ENCODE measurements at regions not wholly inside any gene's neighbourhood (a gene's known extent, or its start where the extent isn't known, plus 50 kb on each side); places are given as distances from the start of the nearest gene placed in this dataset.

DNA sequence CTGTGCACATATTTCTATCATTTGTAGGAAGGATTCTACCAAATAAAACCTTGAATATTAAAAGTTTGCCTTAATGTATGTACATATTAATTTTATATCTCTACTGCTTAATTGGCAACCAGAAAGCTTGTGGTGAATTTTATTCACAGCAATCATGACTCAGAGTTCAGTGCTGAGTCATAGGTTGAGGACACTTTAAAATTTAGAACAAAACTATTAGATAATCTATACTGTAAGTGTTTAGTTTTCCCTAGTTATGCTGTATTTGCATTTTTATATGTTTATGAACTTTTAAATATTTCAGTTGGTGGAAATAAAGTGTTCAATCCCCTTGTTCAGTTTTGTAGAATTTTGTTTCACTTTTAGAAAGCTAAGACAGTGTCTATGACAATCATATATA, 841.5 kb downstream of the KCNT2 start (continued):
- TF ChIP-seq PML (IDR thresholded peaks at IDR 0.05; ENCODE audit: low read length) (no peak), NRF1 (conservative IDR thresholded peaks at IDR 0.05; ENCODE audit: low read depth, low read length) (no peak), SMC3 (IDR thresholded peaks at IDR 0.05; ENCODE audit: borderline replicate concordance, low read length) (no peak)

DNA sequence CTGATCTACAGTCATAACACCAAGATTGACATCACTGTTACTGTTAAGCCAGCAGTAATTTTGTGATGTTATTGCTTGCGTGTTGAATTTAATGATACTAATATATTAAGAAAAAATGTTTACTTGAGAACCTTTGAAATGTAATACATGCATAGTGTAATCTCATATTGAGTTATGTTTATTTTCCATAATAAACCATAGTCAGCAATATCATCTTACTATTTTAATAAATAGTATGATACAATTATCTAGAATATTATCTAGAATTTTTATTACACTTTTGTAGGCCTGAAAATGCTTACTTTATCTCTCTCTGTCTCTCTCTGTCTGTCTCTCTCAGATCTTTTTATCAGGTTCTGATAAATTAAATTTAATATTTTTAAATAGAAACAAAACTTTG, 843.1 kb downstream of the KCNT2 start:
- H3K4me1 ChIP-seq (ENCODE audit: control insufficient read depth, insufficient read depth, low read length) = no peaks in the 10 kb centered on the region
- SMC1A ChIA-PET (ENCODE audit: uncharacterized antibody, unreplicated experiment) = no interaction called here

More for the DNA sequence above, 843.1 kb downstream of the KCNT2 start:
- ChIA-PET CTCF (no interaction called here), POLR2A (no interaction called here), RAD21 (ENCODE audit: unreplicated experiment) (no interaction called here)
- H3K9me3 ChIP-seq (replicated peaks; ENCODE audit: control insufficient read depth, insufficient read depth, low read length) = no peaks in the 10 kb centered on the region
- intact Hi-C loops (cut with micrococcal nuclease; ENCODE audit: unreplicated experiment) = no loop called here
- 88% methylated on average over 1 of the region's 1 CpG for WGBS (ENCODE audit: insufficient coverage, insufficient replicate concordance, low lambda C conversion rate, missing lambda C conversion rate)
- no peak for ATAC-seq
- H4K20me1 ChIP-seq (ENCODE audit: control insufficient read depth, insufficient read depth) = no peaks in the 10 kb centered on the region
- H3K79me2 ChIP-seq (ENCODE audit: control insufficient read depth, insufficient read depth, low read length) = no peaks in the 10 kb centered on the region
- no peak overlapping the region for H3K4me2 ChIP-seq (ENCODE audit: control insufficient read depth, insufficient read depth)
- TF ChIP-seq NFXL1 (IDR thresholded peaks at IDR 0.05; ENCODE audit: borderline replicate concordance) (no peak), SREBF1 (IDR thresholded peaks at IDR 0.05; ENCODE audit: low read length) (no peak), GABPA (IDR thresholded peaks at IDR 0.05; ENCODE audit: low read depth) (no peak), SIX5 (IDR thresholded peaks at IDR 0.05; ENCODE audit: low read depth, low read length, severe bottlenecking) (no peak), STAT3 (IDR thresholded peaks at IDR 0.05; ENCODE audit: low read depth, low read length) (no peak), BHLHE40 (IDR thresholded peaks at IDR 0.05; ENCODE audit: borderline replicate concordance in 1 of 2, low read depth in 2 of 2, low read length in 1 of 2) (no peak), FOXK2 (IDR thresholded peaks at IDR 0.05) (no peak), JUND (IDR thresholded peaks at IDR 0.05; ENCODE audit: low read depth, low read length) (no peak), HDAC2 (IDR thresholded peaks at IDR 0.05) (no peak), ZBTB33 (IDR thresholded peaks at IDR 0.05) (no peak), CREM (IDR thresholded peaks at IDR 0.05; ENCODE audit: low read depth) (no peak), NBN (IDR thresholded peaks at IDR 0.05) (no peak), BACH1 (IDR thresholded peaks at IDR 0.05; ENCODE audit: borderline replicate concordance) (no peak), MXI1 (IDR thresholded peaks at IDR 0.05; ENCODE audit: low read depth, low read length) (no peak), CBX3 (IDR thresholded peaks at IDR 0.05; ENCODE audit: borderline replicate concordance, low read depth) (no peak), CTCF (IDR thresholded peaks at IDR 0.05 in 2 of 3, conservative IDR thresholded peaks at IDR 0.05 in 1 of 3; ENCODE audit: control insufficient read depth in 2 of 3, extremely low read depth in 1 of 3, insufficient read depth in 1 of 3, low read depth in 3 of 3, low read length in 3 of 3) (no peak)
- TF ChIP-seq, protein P1, sequence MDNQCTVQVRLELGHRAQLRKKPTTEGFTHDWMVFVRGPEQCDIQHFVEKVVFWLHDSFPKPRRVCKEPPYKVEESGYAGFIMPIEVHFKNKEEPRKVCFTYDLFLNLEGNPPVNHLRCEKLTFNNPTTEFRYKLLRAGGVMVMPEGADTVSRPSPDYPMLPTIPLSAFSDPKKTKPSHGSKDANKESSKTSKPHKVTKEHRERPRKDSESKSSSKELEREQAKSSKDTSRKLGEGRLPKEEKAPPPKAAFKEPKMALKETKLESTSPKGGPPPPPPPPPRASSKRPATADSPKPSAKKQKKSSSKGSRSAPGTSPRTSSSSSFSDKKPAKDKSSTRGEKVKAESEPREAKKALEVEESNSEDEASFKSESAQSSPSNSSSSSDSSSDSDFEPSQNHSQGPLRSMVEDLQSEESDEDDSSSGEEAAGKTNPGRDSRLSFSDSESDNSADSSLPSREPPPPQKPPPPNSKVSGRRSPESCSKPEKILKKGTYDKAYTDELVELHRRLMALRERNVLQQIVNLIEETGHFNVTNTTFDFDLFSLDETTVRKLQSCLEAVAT (IDR thresholded peaks at IDR 0.05) = no peak
- no peak overlapping the region for H3K27ac ChIP-seq (ENCODE audit: control insufficient read depth, insufficient read depth)
- H2AFZ ChIP-seq (ENCODE audit: control insufficient read depth, low read depth, low read length) = no peak overlapping the region
- H3K27me3 ChIP-seq (replicated peaks in 1 of 2; ENCODE audit: control insufficient read depth in 2 of 2, insufficient read depth in 2 of 2, low read length in 1 of 2) = no peaks in the 10 kb centered on the region
- no peak overlapping the region for H3K9ac ChIP-seq (ENCODE audit: control insufficient read depth, insufficient read depth, low read length)
- in situ Hi-C loops (cut with MboI) = no loop called here
- BruUV-seq (replicated peaks) = no TSS peak
- no peak for FAIRE-seq
- no peak overlapping the region for H3K4me3 ChIP-seq
- H3K36me3 ChIP-seq (ENCODE audit: control insufficient read depth in 2 of 2, insufficient read depth in 2 of 2, low read length in 1 of 2) = no peaks in the 10 kb centered on the region
- DNase-seq (ENCODE audit: low read depth, low spot score) = no peak
